A673 (cell line): ENCODE measurements at regions not wholly inside any gene's neighbourhood (a gene's known extent, or its start where the extent isn't known, plus 50 kb on each side); places are given as distances from the start of the nearest gene placed in this dataset.

Experiments
- BruUV-seq: library from RNA; stranded (reverse); fragments of 400-500 nt; replicated peaks from 2 replicates; lab custom pipeline; 2021; lab: Mats Ljungman, UMichigan
- CTCF ChIA-PET: fragments of 300-600 bp; sonication (Branson Sonifier 250); formaldehyde crosslinking; loops from one replicate; lab custom pipeline; 2022; ENCODE audit warnings: antibody characterized with exemption; lab: Charles Lee
- POLR2A ChIA-PET: fragments of 300-600 bp; sonication (Branson Sonifier 250); formaldehyde crosslinking; loops from one replicate; lab custom pipeline; 2022; ENCODE audit warnings: antibody characterized with exemption; ENCODE audit not compliant: low non-redundant PET; lab: Charles Lee
- DNase-seq: peaks from one replicate; pipeline ENCODE4 v3.0.0-alpha.2; 2015; ENCODE audit warnings: low spot score
- H3K27ac ChIP-seq: fragments of 200-600 bp; sonication (generic); 2 replicates; pipeline ENCODE4 v1.5.1; 2016; ENCODE audit warnings: mixed run types, low read depth, mild to moderate bottlenecking, mixed read lengths, antibody characterized with exemption, low read length; ENCODE audit not compliant: poor library complexity, severe bottlenecking
- H3K27me3 ChIP-seq: fragments of 200-600 bp; sonication (generic); replicated peaks from 2 replicates; pipeline ENCODE4 v1.6.1; 2017; ENCODE audit warnings: mixed run types, low read depth, mild to moderate bottlenecking, mixed read lengths, antibody characterized with exemption, low read length; ENCODE audit not compliant: insufficient read depth, poor library complexity
- H3K36me3 ChIP-seq: fragments of 200-600 bp; sonication (generic); 2 replicates; pipeline ENCODE4 v1.6.1; 2016; ENCODE audit warnings: mixed run types, mild to moderate bottlenecking, mixed read lengths, antibody characterized with exemption, low read length; ENCODE audit not compliant: insufficient read depth, poor library complexity, severe bottlenecking
- H3K4me1 ChIP-seq: fragments of 200-600 bp; sonication (generic); 2 replicates; pipeline ENCODE4 v1.6.1; 2017; ENCODE audit warnings: mixed run types, mild to moderate bottlenecking, mixed read lengths, antibody characterized with exemption, low read length; ENCODE audit not compliant: insufficient read depth, poor library complexity, severe bottlenecking
- H3K4me3 ChIP-seq: fragments of 200-600 bp; sonication (generic); 2 replicates; pipeline ENCODE4 v1.5.1; 2016; ENCODE audit warnings: low read depth, mixed run types, mild to moderate bottlenecking, mixed read lengths, low read length; ENCODE audit not compliant: poor library complexity, severe bottlenecking
- H3K9me3 ChIP-seq: fragments of 200-600 bp; sonication (generic); 2 replicates; pipeline ENCODE4 v1.6.1; 2016; ENCODE audit warnings: mixed run types, low read depth, mild to moderate bottlenecking, mixed read lengths, antibody characterized with exemption, low read length; ENCODE audit not compliant: poor library complexity, severe bottlenecking
- EZH2 ChIP-seq: fragments of 200-600 bp; sonication (generic); IDR thresholded peaks from 2 replicates; pipeline ENCODE4 v1.6.1; 2017; ENCODE audit warnings: borderline replicate concordance, low read depth, mild to moderate bottlenecking, mixed read lengths, antibody characterized with exemption, low read length; ENCODE audit not compliant: poor library complexity, severe bottlenecking
- intact Hi-C: fragments of 100-400 bp; cut with micrococcal nuclease; formaldehyde crosslinking; loops from one replicate; pipeline ENCODE4 v1.10.0; 2022; ENCODE audit not compliant: unreplicated experiment
- TF ChIP-seq, protein P1 (sequence below): fragments of 300-800, 200-600 bp; sonication (generic); conservative IDR thresholded peaks from 2 replicates; pipeline ENCODE4 v1.5.1; 2017; ENCODE audit warnings: low read depth, mild to moderate bottlenecking, antibody characterized with exemption, low read length, moderate library complexity, mixed read lengths

- ChIA-PET POLR2A (no interaction called here), CTCF (no interaction called here)
- BruUV-seq = no TSS peak
- H3K4me1 ChIP-seq = no peaks in the 10 kb centered on the region
- H3K36me3 ChIP-seq = no peaks in the 10 kb centered on the region
- no peaks in the 10 kb centered on the region for H3K27me3 ChIP-seq
- H3K27ac ChIP-seq = no peak overlapping the region
- H3K9me3 ChIP-seq = no peaks in the 10 kb centered on the region
- intact Hi-C loops = no loop called here
- no peak overlapping the region for H3K4me3 ChIP-seq
- TF ChIP-seq, protein P1, sequence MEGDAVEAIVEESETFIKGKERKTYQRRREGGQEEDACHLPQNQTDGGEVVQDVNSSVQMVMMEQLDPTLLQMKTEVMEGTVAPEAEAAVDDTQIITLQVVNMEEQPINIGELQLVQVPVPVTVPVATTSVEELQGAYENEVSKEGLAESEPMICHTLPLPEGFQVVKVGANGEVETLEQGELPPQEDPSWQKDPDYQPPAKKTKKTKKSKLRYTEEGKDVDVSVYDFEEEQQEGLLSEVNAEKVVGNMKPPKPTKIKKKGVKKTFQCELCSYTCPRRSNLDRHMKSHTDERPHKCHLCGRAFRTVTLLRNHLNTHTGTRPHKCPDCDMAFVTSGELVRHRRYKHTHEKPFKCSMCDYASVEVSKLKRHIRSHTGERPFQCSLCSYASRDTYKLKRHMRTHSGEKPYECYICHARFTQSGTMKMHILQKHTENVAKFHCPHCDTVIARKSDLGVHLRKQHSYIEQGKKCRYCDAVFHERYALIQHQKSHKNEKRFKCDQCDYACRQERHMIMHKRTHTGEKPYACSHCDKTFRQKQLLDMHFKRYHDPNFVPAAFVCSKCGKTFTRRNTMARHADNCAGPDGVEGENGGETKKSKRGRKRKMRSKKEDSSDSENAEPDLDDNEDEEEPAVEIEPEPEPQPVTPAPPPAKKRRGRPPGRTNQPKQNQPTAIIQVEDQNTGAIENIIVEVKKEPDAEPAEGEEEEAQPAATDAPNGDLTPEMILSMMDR = no peak
- TF ChIP-seq EZH2 = no peak
- no peak for DNase-seq
These were observed 235.8 kb downstream of the SLC6A15 start for GRCh38 chr12:84676787-84677186.

GRCh38 chr12:84661786-84662185, 250.8 kb downstream of the SLC6A15 start:
- Histone ChIP-seq H3K36me3 (no peaks in the 10 kb centered on the region), H3K27me3 (no peaks in the 10 kb centered on the region), H3K9me3 (no peaks in the 10 kb centered on the region), H3K27ac (no peak overlapping the region), H3K4me3 (no peak overlapping the region), H3K4me1 (no peaks in the 10 kb centered on the region)
- intact Hi-C loops = no loop called here
- BruUV-seq = no TSS peak
- CTCF ChIA-PET = no interaction called here
- DNase-seq = no peak
- POLR2A ChIA-PET = no interaction called here
- TF ChIP-seq, protein P1 = no peak
- no peak for TF ChIP-seq EZH2

DNA sequence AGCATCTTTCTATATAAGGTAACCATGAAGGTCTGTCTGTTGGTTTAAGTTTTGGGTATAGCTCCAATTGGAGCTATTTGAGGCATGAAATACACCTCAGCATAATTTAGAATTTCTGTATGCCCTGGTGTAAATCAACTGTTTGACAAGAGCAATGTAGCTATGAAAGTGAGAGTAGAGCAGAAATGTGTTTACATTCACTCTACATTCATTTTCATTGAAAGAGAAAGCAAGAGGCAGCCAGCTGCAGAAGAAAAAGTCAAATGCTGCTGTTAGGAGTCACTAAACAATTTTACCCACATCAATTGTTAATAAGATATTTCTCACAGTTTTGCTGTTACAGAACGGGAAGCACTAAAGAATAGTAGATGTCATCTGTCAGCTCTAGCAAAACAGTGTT, 252.5 kb downstream of the SLC6A15 start:
- Histone ChIP-seq H3K9me3 (no peaks in the 10 kb centered on the region), H3K4me1 (no peaks in the 10 kb centered on the region), H3K36me3 (no peaks in the 10 kb centered on the region), H3K27me3 (no peaks in the 10 kb centered on the region), H3K4me3 (no peak overlapping the region), H3K27ac (no peak overlapping the region)
- BruUV-seq = no TSS peak
- DNase-seq = no peak
- no peak for TF ChIP-seq EZH2
- TF ChIP-seq, protein P1 = no peak
- intact Hi-C loops = no loop called here
- CTCF ChIA-PET = no interaction called here
- POLR2A ChIA-PET = no interaction called here
